Central memory CD8-positive, alpha-beta T cell (primary cell): ENCODE measurements at regions not wholly inside any gene's neighbourhood (a gene's known extent, or its start where the extent isn't known, plus 50 kb on each side); places are given as distances from the start of the nearest gene placed in this dataset.
"Not testable (repeated sequence)": the region's sequence is repeated elsewhere in the genome, so short reads cannot be mapped to it uniquely, and the experiment has no call there.

Experiments used
- ATAC-seq: fragments of 150-1000 bp; cut with Tn5 transposase; replicated peaks from 2 replicates; pipeline ENCODE4 v1.10.0; 2022; ENCODE audit warnings: mild to moderate bottlenecking, moderate FRiP score, moderate number of reproducible peaks; ENCODE audit not compliant: poor library complexity, severe bottlenecking; ENCODE audit errors: extremely low read depth
- DNase-seq, 2 donors: peaks; one replicate each; pipeline ENCODE4 v3.0.0; 2021; ENCODE audit warnings: low spot score in 2 of 2
- H3K27ac Mint-ChIP-seq: one replicate; pipeline ENCODE4 v1.8.0; 2022; ENCODE audit warnings: low read depth, mild to moderate bottlenecking, moderate library complexity, mixed read lengths
- H3K27me3 Mint-ChIP-seq: one replicate; pipeline ENCODE4 v1.8.0; 2022; ENCODE audit warnings: mixed read lengths
- H3K36me3 Mint-ChIP-seq: one replicate; pipeline ENCODE4 v1.8.0; 2022; ENCODE audit warnings: mild to moderate bottlenecking, moderate library complexity, mixed read lengths; ENCODE audit not compliant: insufficient read depth
- H3K4me1 Mint-ChIP-seq: one replicate; pipeline ENCODE4 v1.8.0; 2022; ENCODE audit warnings: mixed read lengths
- H3K4me3 Mint-ChIP-seq: one replicate; pipeline ENCODE4 v1.8.0; 2022; ENCODE audit warnings: mild to moderate bottlenecking, moderate library complexity, mixed read lengths
- H3K9me3 Mint-ChIP-seq: one replicate; pipeline ENCODE4 v1.8.0; 2022; ENCODE audit warnings: mixed read lengths

DNA sequence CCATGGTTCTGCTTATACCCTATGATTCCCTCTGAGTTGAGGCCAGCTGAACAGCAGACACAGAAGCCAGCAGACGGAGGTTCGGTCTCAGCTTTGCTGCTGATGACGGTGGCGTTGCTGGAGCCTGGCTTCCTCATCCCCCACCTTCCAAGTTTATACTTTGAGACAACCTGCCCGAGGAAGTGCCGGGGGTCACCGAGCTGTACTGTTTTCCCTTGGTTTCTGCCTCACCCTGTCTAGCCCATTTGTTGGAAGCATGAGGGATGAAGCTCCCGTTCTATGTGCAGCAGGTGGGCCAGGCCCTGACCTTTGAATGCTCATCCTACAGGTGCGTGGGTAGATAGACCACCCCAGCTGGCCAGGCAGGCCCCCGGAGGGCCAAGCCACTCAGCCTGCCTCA, 117.3 kb downstream of the MYCN start:
- no peak overlapping the region for H3K4me3 Mint-ChIP-seq
- H3K27ac Mint-ChIP-seq, result no peak overlapping the region
- DNase-seq (no peak), ATAC-seq (no peak)
- H3K36me3 Mint-ChIP-seq, result no peaks in the 10 kb centered on the region
- peaks cover 12% of the 10 kb centered on the region for H3K9me3 Mint-ChIP-seq
- no peaks in the 10 kb centered on the region for H3K4me1 Mint-ChIP-seq
- H3K27me3 Mint-ChIP-seq, result no peaks in the 10 kb centered on the region

DNA sequence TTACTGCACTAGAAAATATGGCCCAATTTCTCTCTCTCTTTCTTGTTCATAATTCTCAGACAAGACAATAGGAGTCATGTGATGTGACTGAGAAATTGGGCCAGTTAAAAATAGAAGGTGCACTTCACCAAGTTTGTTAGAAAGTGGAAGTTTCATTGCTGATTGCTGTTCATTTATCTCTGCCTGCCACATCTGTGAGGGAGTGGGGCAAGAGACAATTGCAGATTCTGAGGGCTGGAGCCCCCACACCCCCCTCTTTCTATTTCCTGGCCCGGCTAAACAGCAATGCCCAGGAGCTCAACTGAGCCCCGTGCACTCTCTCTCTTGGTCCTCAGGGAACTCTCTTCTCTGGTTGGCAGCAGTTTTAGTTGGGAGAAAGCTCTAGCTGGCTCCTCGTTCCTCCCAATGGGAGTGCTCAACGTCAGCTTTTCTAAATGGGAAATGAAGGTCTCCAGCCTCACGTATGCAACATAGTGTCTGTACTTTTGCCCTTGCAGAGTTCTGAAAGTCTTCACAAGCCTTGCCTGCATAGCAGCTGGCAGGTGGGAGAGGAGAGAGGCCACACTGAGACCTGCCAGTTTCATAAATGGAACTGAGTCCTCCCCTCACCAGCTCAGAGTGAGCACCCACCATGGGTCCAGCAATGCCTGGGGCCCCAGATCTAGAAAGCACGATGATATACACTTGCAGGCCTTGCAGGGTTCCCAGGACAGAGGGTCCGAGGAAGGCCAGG, 115.7 kb downstream of the MYCN start:
- Mint-ChIP-seq H3K9me3 (peaks cover 12% of the 10 kb centered on the region), H3K27ac (no peak overlapping the region), H3K36me3 (no peaks in the 10 kb centered on the region), H3K27me3 (no peaks in the 10 kb centered on the region), H3K4me1 (no peaks in the 10 kb centered on the region), H3K4me3 (no peak overlapping the region)
- DNase-seq (no peak), ATAC-seq (no peak)

DNA sequence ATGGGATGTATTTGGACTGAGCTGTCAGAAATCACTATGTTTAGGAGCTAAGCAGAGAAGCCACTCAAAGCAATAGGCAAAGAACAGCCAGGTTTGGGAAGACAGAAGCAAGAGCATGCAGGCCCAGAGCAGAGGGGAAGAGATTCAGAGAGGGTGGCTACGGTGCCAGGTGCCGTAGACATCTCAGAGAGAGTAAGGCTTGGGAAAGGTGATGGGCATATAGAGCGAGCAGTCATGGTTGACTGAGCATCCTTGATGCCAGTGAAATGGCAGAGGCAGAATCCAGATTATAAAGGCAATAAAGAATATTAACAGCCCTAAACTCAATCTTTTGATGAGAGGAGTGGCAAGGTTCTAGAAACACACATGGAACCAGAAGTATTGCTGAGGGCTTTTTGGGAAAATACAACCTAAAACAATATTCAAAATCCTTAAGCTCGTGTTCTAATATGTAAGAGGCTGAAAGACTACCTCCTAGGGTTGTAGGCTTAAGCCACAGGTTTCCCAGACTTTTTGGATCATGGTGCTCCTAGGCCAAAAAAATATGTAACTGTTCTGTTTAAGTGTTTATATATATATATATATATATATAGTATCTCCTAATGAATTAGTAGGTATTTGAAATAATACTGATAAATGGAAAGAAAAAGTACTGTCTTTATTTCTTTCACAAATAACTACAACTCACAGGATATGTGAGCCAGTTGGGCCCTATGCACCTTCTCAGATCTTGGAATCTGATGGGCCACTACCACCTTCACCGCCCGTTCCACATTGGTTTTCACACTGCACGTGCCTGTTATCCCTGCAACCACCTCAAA, 113.3 kb downstream of the MYCN start:
- Mint-ChIP-seq H3K27me3 (no peaks in the 10 kb centered on the region), H3K36me3 (no peaks in the 10 kb centered on the region), H3K4me3 (no peak overlapping the region), H3K27ac (no peak overlapping the region), H3K9me3 (peaks cover 12% of the 10 kb centered on the region), H3K4me1 (no peaks in the 10 kb centered on the region)
- no peak for DNase-seq
- no peak for ATAC-seq

DNA sequence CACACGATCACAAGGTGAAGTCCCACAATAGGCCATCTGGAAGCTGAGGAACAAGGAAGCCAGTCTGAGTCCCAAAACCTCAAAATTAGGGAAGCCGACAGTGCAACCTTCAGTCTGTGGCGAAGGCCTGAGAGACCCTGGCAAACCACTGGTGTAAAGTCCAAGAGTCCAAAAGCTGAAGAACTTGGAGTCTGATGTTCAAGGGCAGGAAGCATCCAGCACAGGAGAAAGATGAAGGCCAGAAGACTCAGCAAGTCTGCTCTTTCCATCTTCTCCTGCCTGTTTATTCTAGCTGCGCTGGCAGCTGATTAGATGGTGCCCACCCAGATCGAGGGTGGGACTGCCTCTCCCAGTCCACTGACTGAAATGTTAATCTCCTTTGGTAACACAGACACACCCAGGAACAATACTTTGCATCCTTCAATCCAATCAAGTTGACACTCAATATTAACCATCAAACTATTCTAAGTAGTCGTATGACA, 112.3 kb downstream of the MYCN start:
- H3K27ac Mint-ChIP-seq, H3K36me3 Mint-ChIP-seq, ATAC-seq, H3K27me3 Mint-ChIP-seq, DNase-seq, H3K4me3 Mint-ChIP-seq, H3K4me1 Mint-ChIP-seq: not testable (repeated sequence)
- peaks cover 12% of the 10 kb centered on the region for H3K9me3 Mint-ChIP-seq

DNA sequence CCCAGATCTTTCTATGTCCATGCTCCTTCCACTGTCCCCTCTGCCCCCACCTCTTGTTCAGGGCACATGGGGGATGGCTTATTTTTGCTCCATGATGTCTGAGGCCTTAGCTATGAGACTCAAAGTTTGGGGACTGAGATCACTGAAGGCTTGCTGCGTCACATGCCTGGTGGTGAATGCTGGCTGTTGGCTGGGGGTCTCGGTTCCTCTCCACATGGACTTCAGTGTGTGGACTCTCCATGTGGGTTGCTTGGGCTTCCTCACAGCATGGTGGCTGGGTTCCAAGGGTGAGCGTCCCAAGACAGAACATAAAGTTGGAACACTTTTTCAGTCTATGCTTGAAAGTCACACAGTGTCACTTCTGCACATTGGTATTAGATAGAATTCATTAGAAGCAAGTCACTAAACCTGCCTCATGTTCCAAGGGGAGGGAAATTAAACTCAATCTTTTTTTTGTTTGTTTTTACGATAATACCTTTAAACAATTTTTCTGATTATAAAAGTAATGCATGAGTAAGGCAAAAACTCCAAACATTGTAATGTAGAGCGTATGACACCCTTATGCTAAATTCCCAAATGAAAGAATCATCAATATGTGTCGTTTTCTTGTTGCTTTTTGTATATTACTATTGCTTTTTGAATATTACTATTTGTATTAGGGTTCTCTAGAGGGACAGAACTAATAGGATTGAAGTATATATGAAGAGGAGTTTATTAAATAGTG, 111.7 kb downstream of the MYCN start:
- Mint-ChIP-seq H3K4me3 (no peak overlapping the region), H3K27ac (no peak overlapping the region)
- ATAC-seq, result no peak

DNA sequence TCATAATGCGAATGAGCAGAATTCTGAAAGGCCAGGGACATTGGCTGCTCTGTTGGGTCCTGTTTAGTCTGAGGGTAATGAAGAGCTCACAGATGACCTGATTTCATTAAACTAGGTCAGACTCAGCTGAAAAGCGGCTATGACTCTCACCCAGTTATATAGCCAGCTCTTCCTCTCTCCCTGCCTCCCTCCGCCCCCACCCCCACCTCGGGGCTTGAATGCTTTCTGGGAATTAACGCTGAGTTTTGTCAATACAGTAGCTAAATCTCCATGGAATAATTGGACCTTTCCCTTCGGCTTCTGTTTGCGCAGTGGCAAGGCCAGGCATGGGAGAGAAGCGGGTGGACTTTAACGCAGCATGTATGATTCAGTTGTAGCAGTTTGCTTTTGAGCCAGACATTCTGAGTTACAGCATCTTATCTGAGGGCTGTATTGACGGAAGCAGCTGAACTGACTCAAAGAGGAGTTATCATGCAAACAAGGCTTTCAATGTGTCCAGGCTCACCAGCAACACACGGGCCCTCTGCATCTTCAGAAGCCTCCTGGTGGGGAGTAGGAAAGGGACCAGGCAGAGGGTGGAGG, 110.6 kb downstream of the MYCN start:
- Mint-ChIP-seq H3K4me1 (no peaks in the 10 kb centered on the region), H3K27ac (no peak overlapping the region), H3K36me3 (no peaks in the 10 kb centered on the region), H3K27me3 (no peaks in the 10 kb centered on the region), H3K4me3 (no peak overlapping the region), H3K9me3 (peaks cover 7% of the 10 kb centered on the region)
- no peak for DNase-seq
- ATAC-seq, result no peak

More for the DNA sequence above, 111.7 kb downstream of the MYCN start:
- Mint-ChIP-seq H3K27me3 (no peaks in the 10 kb centered on the region), H3K9me3 (peaks cover 9% of the 10 kb centered on the region), H3K4me1 (no peaks in the 10 kb centered on the region), H3K36me3 (no peaks in the 10 kb centered on the region)
- DNase-seq, result no peak

DNA sequence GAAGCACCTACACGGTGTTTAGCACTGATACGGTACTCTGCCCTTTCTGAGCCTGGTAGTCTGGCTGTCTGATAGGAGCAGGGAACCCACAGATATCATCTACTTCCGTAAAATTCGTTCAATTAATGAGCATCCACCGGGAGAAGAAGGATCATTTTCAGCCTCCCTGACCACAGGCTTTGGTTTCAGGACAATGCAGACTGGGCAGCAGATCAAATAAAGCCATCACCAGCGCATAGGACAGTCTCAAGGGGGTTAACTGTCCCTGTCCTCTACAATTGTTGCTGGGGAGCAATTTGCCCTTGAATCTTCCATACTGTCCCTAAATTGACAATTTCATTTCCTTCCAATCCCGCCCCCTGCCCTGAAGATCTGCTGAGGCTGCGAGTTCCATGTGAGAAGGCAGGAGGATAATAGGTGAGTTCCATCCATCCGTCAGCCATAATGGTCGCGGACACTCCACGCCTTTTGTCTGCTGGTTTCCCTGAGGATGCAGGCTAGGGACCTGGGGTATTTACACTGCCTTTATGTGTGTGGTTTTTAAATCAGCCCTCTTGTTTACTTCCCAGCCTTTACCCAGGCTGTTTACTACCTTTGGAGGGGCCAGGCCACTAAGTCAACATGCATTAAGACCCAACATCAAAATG, 110.0 kb downstream of the MYCN start:
- H3K27me3 Mint-ChIP-seq, result no peaks in the 10 kb centered on the region
- no peak overlapping the region for H3K27ac Mint-ChIP-seq
- no peaks in the 10 kb centered on the region for H3K36me3 Mint-ChIP-seq
- ATAC-seq, result no peak
- H3K9me3 Mint-ChIP-seq, result peaks cover 7% of the 10 kb centered on the region
- H3K4me1 Mint-ChIP-seq, result no peaks in the 10 kb centered on the region
- DNase-seq, result no peak
- H3K4me3 Mint-ChIP-seq, result no peak overlapping the region

DNA sequence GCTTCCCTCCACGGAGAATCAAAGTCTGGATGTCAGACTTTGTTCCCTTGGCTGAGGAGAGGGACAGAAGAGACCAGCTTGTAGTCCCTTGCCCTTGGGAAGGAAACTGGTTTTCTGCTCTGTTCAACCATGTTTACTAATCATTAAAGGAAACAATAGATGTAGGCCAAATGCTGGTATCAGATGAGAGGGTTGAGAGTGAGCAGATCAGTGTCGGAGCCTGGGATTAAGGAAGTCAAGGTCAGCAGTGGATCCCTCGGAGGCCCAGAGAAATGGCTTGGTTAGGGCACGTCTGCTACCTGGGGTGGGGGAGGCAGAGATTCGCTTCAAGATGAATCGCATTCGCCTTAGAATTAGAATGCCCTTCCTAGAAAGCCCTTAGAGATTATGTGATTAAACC, 109.1 kb downstream of the MYCN start:
- Mint-ChIP-seq H3K27ac (no peak overlapping the region), H3K36me3 (no peaks in the 10 kb centered on the region), H3K4me3 (no peak overlapping the region), H3K4me1 (no peaks in the 10 kb centered on the region), H3K27me3 (no peaks in the 10 kb centered on the region), H3K9me3 (peaks cover 7% of the 10 kb centered on the region)
- no peak for ATAC-seq
- no peak for DNase-seq

DNA sequence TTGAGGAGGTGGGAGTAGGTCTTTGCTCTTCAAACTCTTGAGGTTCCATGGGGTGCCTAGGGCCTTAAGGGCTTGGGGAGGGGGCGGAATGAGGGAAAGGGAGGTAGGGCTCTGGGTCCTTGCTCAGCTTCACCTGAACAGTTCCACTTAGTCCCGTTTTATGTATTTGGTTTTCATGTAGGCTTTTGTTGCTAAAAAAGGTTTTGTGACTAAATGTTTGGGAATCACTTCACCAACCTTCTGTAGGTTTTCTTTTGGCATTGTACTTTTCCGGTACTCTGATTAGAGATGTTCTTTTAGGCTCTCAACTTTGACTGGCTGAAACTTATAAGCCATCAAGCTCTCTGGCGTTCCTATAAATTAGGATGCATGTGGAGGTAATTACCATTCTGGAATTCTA, 108.1 kb downstream of the MYCN start:
- Mint-ChIP-seq H3K27me3 (no peaks in the 10 kb centered on the region), H3K9me3 (peaks cover 7% of the 10 kb centered on the region), H3K36me3 (no peaks in the 10 kb centered on the region), H3K4me3 (no peak overlapping the region), H3K27ac (no peak overlapping the region), H3K4me1 (no peaks in the 10 kb centered on the region)
- DNase-seq (no peak), ATAC-seq (no peak)

DNA sequence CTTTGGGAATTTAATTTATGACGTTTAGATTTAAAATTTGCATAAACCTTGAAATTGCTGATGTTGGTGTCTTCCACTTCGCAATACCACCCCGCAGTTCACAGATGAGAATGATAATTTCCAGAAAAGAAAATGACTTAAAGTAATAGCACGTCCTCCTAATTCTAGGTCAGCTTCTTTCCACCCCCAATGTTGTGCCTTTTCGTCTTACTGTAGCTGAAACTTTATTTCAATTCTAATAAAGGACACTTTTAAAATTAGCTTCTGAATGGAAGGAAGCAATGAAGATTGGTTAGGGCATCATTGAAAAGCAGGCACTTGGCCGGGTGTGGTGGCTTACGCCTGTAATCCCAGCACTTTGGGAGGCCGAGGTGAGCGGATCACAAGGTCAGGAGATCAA, 107.4 kb downstream of the MYCN start:
- Mint-ChIP-seq H3K27ac (no peak overlapping the region), H3K4me1 (no peaks in the 10 kb centered on the region), H3K9me3 (no peaks in the 10 kb centered on the region), H3K4me3 (no peak overlapping the region), H3K27me3 (no peaks in the 10 kb centered on the region), H3K36me3 (no peaks in the 10 kb centered on the region)
- ATAC-seq (no peak), DNase-seq (no peak)

DNA sequence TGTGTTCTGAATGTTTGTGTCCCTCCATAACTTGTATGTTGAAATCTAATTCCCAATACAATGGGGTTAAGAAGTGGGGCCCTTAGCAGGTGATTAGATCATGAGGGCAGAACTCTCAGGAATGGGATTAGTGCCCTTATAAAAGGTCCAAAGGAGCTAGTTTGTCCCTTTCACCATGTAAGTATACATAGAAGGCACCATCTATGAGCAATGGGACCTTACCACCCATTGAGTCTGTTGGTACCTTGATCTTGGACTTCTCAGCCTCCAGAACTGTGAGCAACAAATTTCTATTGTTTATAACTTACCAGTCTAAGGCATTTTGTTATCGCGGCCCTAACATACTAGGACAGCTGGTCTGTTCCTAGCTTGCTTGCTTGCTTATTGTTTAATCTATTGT, 106.3 kb downstream of the MYCN start:
- no peaks in the 10 kb centered on the region for H3K27me3 Mint-ChIP-seq
- no peak for DNase-seq
- H3K4me1 Mint-ChIP-seq, result no peaks in the 10 kb centered on the region
- no peak overlapping the region for H3K4me3 Mint-ChIP-seq
- no peaks in the 10 kb centered on the region for H3K36me3 Mint-ChIP-seq
- H3K9me3 Mint-ChIP-seq, result no peaks in the 10 kb centered on the region
- no peak overlapping the region for H3K27ac Mint-ChIP-seq
- no peak for ATAC-seq
